GM10248 (cell line): ENCODE measurements at regions not wholly inside any gene's neighbourhood (a gene's known extent, or its start where the extent isn't known, plus 50 kb on each side); places are given as distances from the start of the nearest gene placed in this dataset.

ENCODE experiments used
- CTCF ChIA-PET: fragments of 300-600 bp; sonication (Branson Sonifier 250); formaldehyde crosslinking; extraction: SDS; loops from one replicate; lab custom pipeline; 2021; ENCODE audit warnings: antibody characterized with exemption; lab: Yijun Ruan, JAX
- POLR2A ChIA-PET: fragments of 350-650 bp; sonication (Branson Sonifier 250); formaldehyde crosslinking; extraction: SDS; loops from one replicate; lab custom pipeline; 2020; ENCODE audit warnings: antibody characterized with exemption; lab: Yijun Ruan, JAX
- DNase-seq: peaks from one replicate; pipeline ENCODE4 v3.0.0; 2012; ENCODE audit errors: extremely low spot score
- TF ChIP-seq, protein P1 (sequence below): IDR thresholded peaks from 2 replicates; pipeline ENCODE4 v1.5.1; 2012; ENCODE audit warnings: mild to moderate bottlenecking, low read depth; ENCODE audit errors: extremely low read depth, missing control alignments, control extremely low read depth

- ChIA-PET CTCF (no interaction called here), POLR2A (no interaction called here)
- DNase-seq: no peak
- TF ChIP-seq, protein P1, sequence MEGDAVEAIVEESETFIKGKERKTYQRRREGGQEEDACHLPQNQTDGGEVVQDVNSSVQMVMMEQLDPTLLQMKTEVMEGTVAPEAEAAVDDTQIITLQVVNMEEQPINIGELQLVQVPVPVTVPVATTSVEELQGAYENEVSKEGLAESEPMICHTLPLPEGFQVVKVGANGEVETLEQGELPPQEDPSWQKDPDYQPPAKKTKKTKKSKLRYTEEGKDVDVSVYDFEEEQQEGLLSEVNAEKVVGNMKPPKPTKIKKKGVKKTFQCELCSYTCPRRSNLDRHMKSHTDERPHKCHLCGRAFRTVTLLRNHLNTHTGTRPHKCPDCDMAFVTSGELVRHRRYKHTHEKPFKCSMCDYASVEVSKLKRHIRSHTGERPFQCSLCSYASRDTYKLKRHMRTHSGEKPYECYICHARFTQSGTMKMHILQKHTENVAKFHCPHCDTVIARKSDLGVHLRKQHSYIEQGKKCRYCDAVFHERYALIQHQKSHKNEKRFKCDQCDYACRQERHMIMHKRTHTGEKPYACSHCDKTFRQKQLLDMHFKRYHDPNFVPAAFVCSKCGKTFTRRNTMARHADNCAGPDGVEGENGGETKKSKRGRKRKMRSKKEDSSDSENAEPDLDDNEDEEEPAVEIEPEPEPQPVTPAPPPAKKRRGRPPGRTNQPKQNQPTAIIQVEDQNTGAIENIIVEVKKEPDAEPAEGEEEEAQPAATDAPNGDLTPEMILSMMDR: no peak
Measured at GRCh38 chr7:15972862-15973275, 286.4 kb upstream of the MEOX2 start.

DNA sequence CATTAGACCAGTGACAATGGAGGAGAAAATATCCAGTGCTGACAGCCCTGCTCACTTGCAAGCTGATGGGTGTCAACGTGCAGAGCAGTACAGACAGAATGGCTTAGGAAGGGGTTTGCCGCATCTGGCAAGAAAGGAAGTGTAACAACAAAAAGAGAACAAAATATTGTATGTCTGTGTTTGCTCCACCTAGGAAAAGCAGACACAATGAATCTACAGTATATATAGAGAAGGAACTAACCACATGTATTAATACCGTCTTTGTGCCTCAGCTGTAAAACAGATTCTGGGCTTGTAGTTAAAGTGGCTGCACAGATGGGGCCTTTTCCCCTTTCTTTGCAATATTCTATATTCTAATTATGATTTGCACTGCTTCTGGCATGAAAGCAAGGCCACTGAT is 281.1 kb upstream of the MEOX2 start:
- TF ChIP-seq, protein P1: no peak
- no peak for DNase-seq

GRCh38 chr7:15967121-15967520 is 280.6 kb upstream of the MEOX2 start:
- ChIA-PET POLR2A (no interaction called here), CTCF (interaction anchor here (1.0 kb wide), 1 partner anchor 9 kb away, joined by 3 read pairs; no protein-coding TSS in a partner anchor)
- TF ChIP-seq, protein P1: no peak
- no peak for DNase-seq

More for the DNA sequence above, 281.1 kb upstream of the MEOX2 start:
- CTCF ChIA-PET: interaction anchor here (1.0 kb wide), 1 partner anchor 9 kb away, joined by 3 read pairs; no protein-coding TSS in a partner anchor
- POLR2A ChIA-PET: no interaction called here

DNA sequence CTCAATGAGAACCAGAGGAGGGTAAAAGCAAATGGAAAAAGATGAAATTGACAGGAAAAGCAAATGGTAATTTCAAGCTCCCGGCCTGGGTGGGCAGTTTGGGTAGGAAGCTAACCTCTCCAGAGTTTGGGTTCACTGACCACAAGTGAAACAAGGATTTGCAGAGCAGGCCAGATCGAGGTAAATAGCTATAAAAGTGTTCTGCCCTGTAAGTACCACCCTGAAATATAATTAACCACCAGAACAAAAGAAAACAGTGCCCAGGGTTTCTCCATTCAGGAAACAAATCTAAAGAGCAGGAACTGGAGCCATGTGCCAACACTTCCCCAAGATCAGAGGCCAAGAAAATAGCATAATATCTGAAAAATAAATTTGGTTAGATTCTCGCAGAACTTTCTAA is 276.7 kb upstream of the MEOX2 start:
- ChIA-PET CTCF (interaction anchor here (1.0 kb wide), 1 partner anchor 11 kb away, joined by 3 read pairs; no protein-coding TSS in a partner anchor), POLR2A (no interaction called here)
- TF ChIP-seq, protein P1: no peak
- no peak for DNase-seq

- CTCF ChIA-PET: no interaction called here
- DNase-seq: no peak
- TF ChIP-seq, protein P1: no peak
- POLR2A ChIA-PET: no interaction called here
Measured at GRCh38 chr7:15954671-15955354, 268.3 kb upstream of the MEOX2 start.

- TF ChIP-seq, protein P1: no peak
- DNase-seq: no peak
- CTCF ChIA-PET: no interaction called here
- POLR2A ChIA-PET: no interaction called here
Measured at GRCh38 chr7:15950299-15950698, 263.8 kb upstream of the MEOX2 start.

GRCh38 chr7:15947754-15948153 is 261.3 kb upstream of the MEOX2 start:
- no peak for DNase-seq
- POLR2A ChIA-PET: no interaction called here
- TF ChIP-seq, protein P1: no peak
- CTCF ChIA-PET: no interaction called here
